ENCODE measurements at regions not wholly inside any gene's neighbourhood (a gene's known extent, or its start where the extent isn't known, plus 50 kb on each side); places are given as distances from the start of the nearest gene placed in this dataset.

DNA sequence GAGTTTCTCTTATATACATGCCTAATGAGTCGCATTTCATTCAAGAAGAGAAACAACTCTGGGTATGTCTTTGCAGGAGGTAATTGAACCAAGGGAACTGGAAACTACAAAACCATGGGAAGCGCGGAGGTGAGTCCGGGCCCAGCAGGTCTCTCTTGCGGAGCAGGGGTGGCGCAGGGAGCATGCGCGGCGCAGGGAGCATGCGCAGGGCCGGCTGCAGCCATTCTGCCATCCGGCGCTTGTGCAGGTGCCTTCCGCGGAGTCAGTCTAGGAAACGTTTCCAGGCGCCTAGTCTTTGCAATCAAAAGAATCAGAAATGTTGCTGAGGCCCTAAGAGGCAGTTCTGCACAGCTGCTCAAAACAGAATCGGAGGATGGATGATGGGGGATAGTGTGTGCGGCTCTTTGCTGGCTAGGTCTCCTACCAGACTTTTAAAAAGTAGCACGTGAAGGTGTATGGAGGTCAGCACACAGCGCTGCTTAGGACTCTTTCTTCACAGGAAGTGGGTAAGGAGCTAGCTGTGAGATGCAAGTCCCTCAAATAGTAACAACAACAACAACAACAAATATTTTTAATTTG is 433.8 kb upstream of the FAT1 start:
- Mint-ChIP-seq H3K9me3 (ENCODE audit: insufficient read depth) (peaks cover 9% of the 10 kb centered on the region), H3K4me3 (no peak overlapping the region), H3K27ac (no peak overlapping the region), H3K27me3 (ENCODE audit: low read depth) (no peaks in the 10 kb centered on the region), H3K4me1 (ENCODE audit: low read depth) (no peaks in the 10 kb centered on the region), H3K36me3 (ENCODE audit: low read depth) (no peaks in the 10 kb centered on the region)
- DNase-seq (no peak), ATAC-seq (no peak)
- ChIA-PET POLR2A (no interaction called here), CTCF (no interaction called here)

DNA sequence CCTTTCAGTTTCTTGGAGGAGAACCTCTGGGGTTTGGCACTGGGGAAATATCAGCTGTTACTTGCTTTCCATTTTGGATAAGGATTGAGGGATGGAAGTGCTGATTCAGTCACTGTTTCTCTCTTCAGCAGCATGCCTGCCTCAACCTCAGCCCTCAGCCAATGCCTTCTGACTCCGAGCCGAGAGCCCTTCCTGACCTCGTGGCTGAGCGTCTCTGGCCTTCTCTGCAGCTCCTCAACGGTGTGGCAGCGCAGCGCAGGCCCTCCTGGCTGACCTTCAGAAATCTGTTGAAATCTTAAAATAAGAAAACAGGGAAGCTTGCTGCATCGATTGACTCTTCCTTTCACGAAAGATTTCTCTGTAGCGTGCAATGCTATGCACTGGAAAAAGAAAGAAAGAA is 434.3 kb upstream of the FAT1 start:
- Mint-ChIP-seq H3K9me3 (ENCODE audit: insufficient read depth) (peaks cover 9% of the 10 kb centered on the region), H3K4me1 (ENCODE audit: low read depth) (no peaks in the 10 kb centered on the region), H3K36me3 (ENCODE audit: low read depth) (no peaks in the 10 kb centered on the region), H3K4me3 (no peak overlapping the region), H3K27me3 (ENCODE audit: low read depth) (no peaks in the 10 kb centered on the region), H3K27ac (no peak overlapping the region)
- DNase-seq: no peak
- ChIA-PET CTCF (no interaction called here), POLR2A (no interaction called here)
- no peak for ATAC-seq

DNA sequence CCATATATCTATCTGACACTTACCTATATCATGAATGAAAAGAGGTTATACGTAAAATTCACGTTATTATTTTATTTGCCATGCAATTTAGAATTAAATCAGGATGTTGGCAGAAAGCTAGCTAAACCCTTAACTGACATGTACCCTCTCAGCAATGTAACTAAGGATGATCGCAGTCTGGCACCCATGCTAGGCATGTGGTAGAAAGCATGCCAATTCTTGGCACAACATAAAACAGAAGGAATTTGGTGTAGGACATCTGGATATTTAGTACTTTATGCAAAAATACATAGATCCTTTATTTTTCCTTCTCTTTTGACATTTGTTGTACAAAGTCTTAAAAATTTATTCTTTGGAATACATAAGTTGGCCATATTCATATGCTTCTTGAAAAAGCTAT is 436.8 kb upstream of the FAT1 start:
- Mint-ChIP-seq H3K9me3 (ENCODE audit: insufficient read depth) (peaks cover 6% of the 10 kb centered on the region), H3K4me1 (ENCODE audit: low read depth) (no peaks in the 10 kb centered on the region), H3K4me3 (no peak overlapping the region), H3K36me3 (ENCODE audit: low read depth) (no peaks in the 10 kb centered on the region), H3K27ac (no peak overlapping the region), H3K27me3 (ENCODE audit: low read depth) (no peaks in the 10 kb centered on the region)
- no peak for ATAC-seq
- DNase-seq: no peak
- ChIA-PET CTCF (no interaction called here), POLR2A (no interaction called here)

DNA sequence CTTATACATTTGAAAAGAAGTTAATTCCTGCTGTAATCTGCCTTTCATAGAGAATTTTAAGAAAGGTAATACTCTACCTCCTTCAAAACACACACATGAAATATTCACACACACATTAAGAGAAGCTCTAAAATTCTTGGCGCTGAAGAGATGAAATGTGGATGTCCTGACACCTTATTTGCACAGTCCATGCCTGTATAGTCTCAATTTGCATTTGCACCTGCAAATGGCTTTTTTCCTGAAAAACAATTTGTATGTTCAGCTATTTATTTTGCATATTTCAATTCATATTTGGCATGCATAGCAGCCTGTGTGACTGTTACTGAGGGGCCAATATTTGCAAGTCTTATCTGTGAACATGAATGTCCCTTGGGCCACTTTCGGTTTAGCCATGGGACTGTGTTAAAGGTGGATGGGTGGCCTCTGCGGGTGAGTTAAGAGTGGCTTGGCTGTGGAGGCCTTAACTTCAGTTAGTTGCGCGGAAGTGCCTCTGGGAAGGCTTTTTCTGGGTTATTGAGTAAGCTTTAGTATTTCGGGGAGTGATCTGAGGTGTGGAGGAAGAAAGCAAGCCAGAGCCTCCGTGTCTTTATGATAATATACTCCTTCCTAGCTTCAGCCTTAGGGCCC is 443.3 kb upstream of the FAT1 start:
- Mint-ChIP-seq H3K4me3 (no peak overlapping the region), H3K27ac (no peak overlapping the region), H3K4me1 (ENCODE audit: low read depth) (no peaks in the 10 kb centered on the region), H3K9me3 (ENCODE audit: insufficient read depth) (no peaks in the 10 kb centered on the region), H3K27me3 (ENCODE audit: low read depth) (no peaks in the 10 kb centered on the region), H3K36me3 (ENCODE audit: low read depth) (no peaks in the 10 kb centered on the region)
- no peak for DNase-seq
- POLR2A ChIA-PET: no interaction called here
- CTCF ChIA-PET: no interaction called here
- ATAC-seq: no peak

DNA sequence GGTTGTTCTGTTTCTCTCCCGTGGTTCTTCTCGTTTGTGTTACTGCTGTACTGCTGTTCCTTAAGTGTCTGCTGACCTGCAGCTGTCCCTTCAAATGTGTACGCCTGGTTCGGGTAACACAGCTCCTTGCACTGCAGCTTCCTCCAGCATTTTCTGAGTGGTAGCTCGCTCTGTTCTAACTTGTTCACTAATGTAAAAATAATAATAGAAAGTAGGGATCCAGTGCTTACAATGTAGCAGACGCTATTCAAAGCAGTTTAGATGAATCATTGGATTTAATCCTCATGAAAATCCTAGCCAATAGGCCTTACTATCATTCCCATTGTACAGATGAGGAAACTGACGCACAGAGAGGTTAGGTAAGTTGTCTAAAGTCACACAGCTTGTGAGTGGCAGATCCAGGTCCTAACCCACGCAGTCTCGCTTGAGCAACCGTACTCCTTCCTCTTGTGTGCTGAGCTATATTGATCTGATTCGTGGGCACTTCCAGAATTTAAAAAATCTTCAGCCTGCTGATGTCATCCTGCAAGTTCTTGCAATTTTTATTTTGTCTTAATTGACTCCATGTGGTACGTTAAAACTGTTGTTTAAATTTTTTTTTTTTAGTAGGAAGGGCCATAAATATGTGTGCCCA is 448.2 kb upstream of the FAT1 start:
- DNase-seq: no peak
- Mint-ChIP-seq H3K27me3 (ENCODE audit: low read depth) (no peaks in the 10 kb centered on the region), H3K36me3 (ENCODE audit: low read depth) (no peaks in the 10 kb centered on the region), H3K4me3 (no peak overlapping the region), H3K27ac (no peak overlapping the region), H3K9me3 (ENCODE audit: insufficient read depth) (no peaks in the 10 kb centered on the region), H3K4me1 (ENCODE audit: low read depth) (no peaks in the 10 kb centered on the region)
- ChIA-PET POLR2A (no interaction called here), CTCF (no interaction called here)
- ATAC-seq: no peak

DNA sequence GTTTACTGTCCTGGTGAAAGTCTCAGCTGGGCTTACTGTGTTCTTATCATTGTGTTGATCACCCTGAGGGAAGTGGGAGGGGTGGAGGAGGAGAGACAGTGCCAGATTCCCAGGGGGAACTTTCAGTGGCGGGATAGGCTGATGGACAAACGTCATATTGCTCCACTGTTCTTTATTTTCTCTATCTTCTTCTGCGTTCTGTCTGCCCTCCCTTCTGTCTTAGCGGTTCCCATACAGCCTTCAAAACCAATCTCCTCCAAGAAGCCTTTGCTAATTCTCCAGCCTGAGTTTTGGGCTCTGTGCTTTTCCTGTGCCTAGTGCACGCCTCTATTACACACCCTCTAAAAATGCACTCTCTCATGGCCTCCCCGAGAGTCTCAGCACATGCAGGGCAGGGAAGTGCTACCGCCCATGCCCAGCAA is 448.7 kb upstream of the FAT1 start:
- DNase-seq (no peak), ATAC-seq (no peak)
- no peaks in the 10 kb centered on the region for H3K4me1 Mint-ChIP-seq (ENCODE audit: low read depth)
- no peaks in the 10 kb centered on the region for H3K9me3 Mint-ChIP-seq (ENCODE audit: insufficient read depth)
- H3K27ac Mint-ChIP-seq: no peak overlapping the region
- ChIA-PET CTCF (no interaction called here), POLR2A (no interaction called here)
- H3K36me3 Mint-ChIP-seq (ENCODE audit: low read depth): no peaks in the 10 kb centered on the region
- no peaks in the 10 kb centered on the region for H3K27me3 Mint-ChIP-seq (ENCODE audit: low read depth)
- H3K4me3 Mint-ChIP-seq: no peak overlapping the region

DNA sequence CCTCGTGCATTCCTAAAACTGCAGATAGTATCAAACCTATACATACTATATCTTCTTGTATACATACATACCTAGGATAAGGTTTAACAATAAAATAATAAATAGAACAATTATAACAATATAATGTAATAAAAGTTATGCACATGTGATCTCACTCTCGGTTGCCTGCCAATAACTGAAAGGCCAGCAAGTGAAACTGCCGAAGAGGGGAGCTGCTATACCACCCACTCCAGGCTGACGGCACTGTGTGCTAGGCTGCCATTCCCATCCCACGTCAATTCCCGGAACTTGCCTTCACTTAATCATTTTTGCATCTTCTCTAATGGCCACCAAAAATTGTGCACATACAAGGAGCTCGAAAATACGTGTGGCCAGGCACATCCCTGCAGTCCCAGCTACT is 451.1 kb upstream of the FAT1 start:
- POLR2A ChIA-PET: no interaction called here
- Mint-ChIP-seq H3K4me3 (no peak overlapping the region), H3K27me3 (ENCODE audit: low read depth) (no peaks in the 10 kb centered on the region), H3K9me3 (ENCODE audit: insufficient read depth) (no peaks in the 10 kb centered on the region), H3K4me1 (ENCODE audit: low read depth) (no peaks in the 10 kb centered on the region), H3K36me3 (ENCODE audit: low read depth) (no peaks in the 10 kb centered on the region), H3K27ac (no peak overlapping the region)
- ATAC-seq (no peak), DNase-seq (no peak)
- CTCF ChIA-PET: no interaction called here

DNA sequence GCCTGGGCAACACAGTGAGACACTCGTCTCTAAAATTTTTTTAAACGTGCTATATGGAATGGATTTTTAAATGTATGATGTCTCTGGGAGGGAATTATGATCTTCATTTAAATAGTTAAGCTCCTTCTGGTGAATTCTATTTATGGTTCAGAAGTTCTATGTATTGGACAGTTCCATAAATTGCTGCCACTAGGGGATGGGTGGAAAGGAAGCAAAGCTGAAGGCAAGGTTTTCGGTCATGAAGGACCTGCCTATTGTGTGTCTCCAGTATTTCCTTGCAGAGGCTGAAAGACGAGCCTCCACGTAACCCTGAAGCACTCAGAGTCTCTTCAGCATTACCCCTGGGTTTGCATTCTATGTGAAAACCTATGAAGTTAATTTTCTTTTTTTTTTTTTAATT is 451.5 kb upstream of the FAT1 start:
- Mint-ChIP-seq H3K4me1 (ENCODE audit: low read depth) (no peaks in the 10 kb centered on the region), H3K4me3 (no peak overlapping the region), H3K27me3 (ENCODE audit: low read depth) (no peaks in the 10 kb centered on the region), H3K36me3 (ENCODE audit: low read depth) (no peaks in the 10 kb centered on the region), H3K27ac (no peak overlapping the region), H3K9me3 (ENCODE audit: insufficient read depth) (no peaks in the 10 kb centered on the region)
- no peak for ATAC-seq
- ChIA-PET CTCF (no interaction called here), POLR2A (no interaction called here)
- DNase-seq: no peak

DNA sequence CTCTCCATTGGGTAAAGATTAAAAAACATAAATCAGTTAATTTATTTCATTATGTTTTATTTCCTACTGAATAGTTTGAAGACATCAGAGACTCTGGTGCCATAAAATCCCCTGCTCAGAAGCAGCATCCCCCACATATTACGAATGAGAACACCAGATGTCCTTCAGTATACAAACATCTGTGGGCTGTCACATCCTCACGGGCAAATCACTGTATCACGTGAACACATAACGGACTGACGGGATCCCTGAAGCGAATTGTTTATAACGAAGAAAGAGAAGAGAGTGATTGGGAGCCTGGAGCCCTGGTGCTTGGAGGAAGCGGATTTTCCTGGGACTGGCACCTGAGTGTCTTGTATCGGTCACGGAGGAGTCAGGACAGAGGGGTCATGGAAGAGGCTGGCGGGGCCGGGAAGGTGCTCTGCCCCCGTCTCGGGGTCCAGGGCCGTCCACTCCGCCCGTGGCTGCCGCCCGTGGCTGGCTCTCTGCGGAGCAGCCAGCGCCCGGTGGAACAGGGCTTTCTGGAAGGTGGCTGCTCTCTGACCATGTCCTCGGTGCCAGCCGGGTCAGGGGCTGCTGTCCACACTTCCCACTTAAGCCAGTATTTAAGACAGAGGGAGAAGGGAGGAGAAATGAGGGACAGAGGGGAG is 452.7 kb upstream of the FAT1 start:
- Mint-ChIP-seq H3K4me3 (no peak overlapping the region), H3K27me3 (ENCODE audit: low read depth) (no peaks in the 10 kb centered on the region), H3K27ac (no peak overlapping the region), H3K4me1 (ENCODE audit: low read depth) (no peaks in the 10 kb centered on the region), H3K36me3 (ENCODE audit: low read depth) (no peaks in the 10 kb centered on the region), H3K9me3 (ENCODE audit: insufficient read depth) (no peaks in the 10 kb centered on the region)
- ATAC-seq: no peak
- ChIA-PET CTCF (no interaction called here), POLR2A (no interaction called here)
- no peak for DNase-seq

DNA sequence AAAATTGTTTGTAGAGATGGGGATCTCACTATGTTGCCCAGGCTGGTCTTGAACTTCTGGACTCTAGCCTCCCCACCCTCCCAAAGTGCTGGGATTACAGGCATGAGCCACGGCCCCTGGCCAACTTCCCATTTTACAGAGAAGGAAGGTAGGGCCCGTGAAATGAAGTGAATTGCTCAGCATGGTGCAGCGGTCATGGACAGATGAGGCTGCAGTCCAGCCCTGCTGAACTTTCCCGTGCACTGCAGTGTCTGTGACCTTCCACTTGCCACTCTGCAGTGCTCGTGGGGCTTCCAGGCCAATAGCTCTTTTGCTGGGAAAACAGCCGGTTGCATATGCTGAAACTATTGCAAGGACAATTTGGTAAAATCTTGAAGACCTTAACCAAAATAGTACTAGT is 454.4 kb upstream of the FAT1 start:
- DNase-seq: no peak
- no peaks in the 10 kb centered on the region for H3K27me3 Mint-ChIP-seq (ENCODE audit: low read depth)
- CTCF ChIA-PET: no interaction called here
- no peaks in the 10 kb centered on the region for H3K9me3 Mint-ChIP-seq (ENCODE audit: insufficient read depth)
- H3K4me1 Mint-ChIP-seq (ENCODE audit: low read depth): no peaks in the 10 kb centered on the region
- H3K4me3 Mint-ChIP-seq: no peak overlapping the region
- no peak for ATAC-seq
- no peak overlapping the region for H3K27ac Mint-ChIP-seq
- no peaks in the 10 kb centered on the region for H3K36me3 Mint-ChIP-seq (ENCODE audit: low read depth)
- POLR2A ChIA-PET: no interaction called here

DNA sequence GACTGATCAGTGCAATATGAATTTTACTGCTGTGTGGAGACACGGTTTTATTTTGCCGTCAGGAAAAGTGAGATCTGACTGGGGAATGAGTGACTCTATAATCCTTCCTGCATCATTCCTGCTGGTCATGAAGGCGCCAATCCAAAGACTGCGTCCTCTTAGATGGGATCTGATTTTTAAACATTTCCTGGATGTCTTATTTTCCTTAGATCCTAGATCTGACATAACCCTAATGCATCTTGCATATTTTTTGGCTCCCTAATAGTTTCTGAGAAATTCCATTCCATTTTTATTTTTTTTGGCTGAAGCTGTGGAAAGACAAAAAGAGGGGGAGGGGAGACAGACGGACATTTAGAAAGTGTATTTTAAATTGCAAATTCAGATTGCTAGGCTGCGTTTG is 454.9 kb upstream of the FAT1 start:
- CTCF ChIA-PET: no interaction called here
- Mint-ChIP-seq H3K27ac (no peak overlapping the region), H3K9me3 (ENCODE audit: insufficient read depth) (no peaks in the 10 kb centered on the region), H3K27me3 (ENCODE audit: low read depth) (no peaks in the 10 kb centered on the region), H3K4me3 (no peak overlapping the region), H3K36me3 (ENCODE audit: low read depth) (no peaks in the 10 kb centered on the region), H3K4me1 (ENCODE audit: low read depth) (no peaks in the 10 kb centered on the region)
- no peak for ATAC-seq
- no peak for DNase-seq
- POLR2A ChIA-PET: no interaction called here

DNA sequence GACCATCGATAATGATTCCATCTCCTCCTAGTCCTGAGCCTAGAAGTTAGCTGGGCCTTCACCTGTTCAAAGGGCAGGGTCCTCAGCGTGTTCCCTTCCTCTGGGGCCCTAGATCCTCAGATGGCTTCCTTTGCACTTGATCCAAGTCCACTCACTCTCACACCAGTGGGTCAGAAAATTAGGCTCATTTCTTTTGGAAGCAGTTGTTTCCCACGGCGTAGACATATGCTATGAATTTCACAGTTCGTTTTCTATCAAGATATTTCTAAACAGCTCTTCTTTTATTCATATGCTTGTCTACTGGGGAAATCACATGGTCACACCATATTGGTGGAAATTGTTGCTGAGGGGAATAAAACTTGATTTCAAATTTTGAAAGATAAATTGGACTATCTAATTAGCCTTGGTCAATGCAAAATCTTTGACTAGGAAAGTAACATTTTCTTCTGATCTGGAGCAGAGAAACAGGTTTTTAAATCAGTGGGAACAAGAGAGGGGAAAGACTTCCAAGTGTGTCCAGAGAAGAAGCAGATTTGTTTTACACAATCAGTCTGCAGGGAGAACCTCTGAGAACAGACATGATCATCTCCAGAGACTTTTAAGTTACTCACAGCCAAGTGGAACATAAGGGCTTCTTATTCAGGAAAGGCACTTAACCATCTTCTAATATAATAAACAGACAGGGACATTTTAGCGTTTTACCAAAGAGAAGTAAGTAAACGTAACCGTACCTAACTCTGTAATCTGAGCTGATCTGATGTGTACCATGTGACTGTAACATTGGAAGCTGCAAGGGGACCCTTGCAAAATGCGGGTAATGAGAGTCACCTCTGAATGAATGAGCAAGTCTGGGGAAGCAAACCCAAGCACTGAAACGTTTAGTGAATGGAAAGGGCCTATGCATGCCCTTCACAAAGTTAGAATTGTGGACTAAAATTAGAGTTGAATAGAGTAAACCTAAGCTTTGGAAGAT is 455.7 kb upstream of the FAT1 start:
- Mint-ChIP-seq H3K9me3 (ENCODE audit: insufficient read depth) (no peaks in the 10 kb centered on the region), H3K4me1 (ENCODE audit: low read depth) (no peaks in the 10 kb centered on the region), H3K36me3 (ENCODE audit: low read depth) (no peaks in the 10 kb centered on the region), H3K27me3 (ENCODE audit: low read depth) (no peaks in the 10 kb centered on the region), H3K4me3 (no peak overlapping the region), H3K27ac (no peak overlapping the region)
- DNase-seq: no peak
- CTCF ChIA-PET: no interaction called here
- no peak for ATAC-seq
- POLR2A ChIA-PET: no interaction called here
